Breast epithelium (tissue), 4 donors: ENCODE measurements at regions not wholly inside any gene's neighbourhood (a gene's known extent, or its start where the extent isn't known, plus 50 kb on each side); places are given as distances from the start of the nearest gene placed in this dataset.
"Not testable (repeated sequence)": the region's sequence is repeated elsewhere in the genome, so short reads cannot be mapped to it uniquely, and the experiment has no call there.

ENCODE experiments used
- DNase-seq, 2 donors: peaks; one replicate each; pipeline ENCODE4 v3.0.0-alpha.2; 2019; ENCODE audit warnings: low spot score in 2 of 2
- H3K27ac ChIP-seq, 2 donors: fragments of 200-600 bp; sonication (generic) in 1 of 2; one replicate each; pipeline ENCODE4 v1.5.1; 2016 to 2019; ENCODE audit warnings: mild to moderate bottlenecking in 1 of 2
- H3K27me3 ChIP-seq, 2 donors: fragments of 200-600 bp; sonication (generic) in 1 of 2; one replicate each; pipeline versions ENCODE4 v1.5.1 to v1.6.0; 2017 to 2019; ENCODE audit warnings: control low read depth in 1 of 2, mild to moderate bottlenecking in 1 of 2
- H3K36me3 ChIP-seq: fragments of 200-600 bp; one replicate; pipeline ENCODE4 v1.5.1; 2019
- H3K4me1 ChIP-seq, 2 donors: fragments of 200-600 bp; sonication (generic); one replicate each; pipeline ENCODE4 v1.5.1; 2016 to 2019; ENCODE audit warnings: control low read depth in 1 of 2
- H3K4me3 ChIP-seq, 3 donors: fragments of 200-600 bp; sonication (generic); 1 replicate in 2 of 3; 2 replicates in 1 of 3; pipeline ENCODE4 v1.5.1; 2016 to 2019; ENCODE audit warnings: mild to moderate bottlenecking in 3 of 3, moderate library complexity in 2 of 3
- H3K9me3 ChIP-seq, 2 donors: fragments of 200-600 bp; sonication (generic) in 1 of 2; one replicate each; pipeline ENCODE4 v1.5.1; 2016 to 2019; ENCODE audit warnings: control low read depth in 1 of 2
- POLR2A ChIP-seq: fragments of 450-650 bp; IDR thresholded peaks from one replicate; pipeline ENCODE4 v1.6.1; 2016; ENCODE audit warnings: antibody characterized with exemption, mild to moderate bottlenecking, moderate library complexity
- POLR2AphosphoS5 ChIP-seq, 3 donors: sonication (generic); formaldehyde crosslinking; IDR thresholded peaks; one replicate each; pipeline ENCODE4 v1.6.1; 2017; ENCODE audit warnings: antibody characterized with exemption in 3 of 3
- intact Hi-C: fragments of 100-400 bp; cut with DNase I; formaldehyde crosslinking; loops from one replicate; pipeline ENCODE4 v1.15.1; 2023; ENCODE audit warnings: low total_unique reads
- TF ChIP-seq, protein P1 (sequence below), 3 donors: fragments of 450-650 bp; IDR thresholded peaks; one replicate each; pipeline ENCODE4 v1.5.1; 2016 to 2017; ENCODE audit warnings: antibody characterized with exemption in 3 of 3, mild to moderate bottlenecking in 3 of 3, moderate library complexity in 3 of 3

DNA sequence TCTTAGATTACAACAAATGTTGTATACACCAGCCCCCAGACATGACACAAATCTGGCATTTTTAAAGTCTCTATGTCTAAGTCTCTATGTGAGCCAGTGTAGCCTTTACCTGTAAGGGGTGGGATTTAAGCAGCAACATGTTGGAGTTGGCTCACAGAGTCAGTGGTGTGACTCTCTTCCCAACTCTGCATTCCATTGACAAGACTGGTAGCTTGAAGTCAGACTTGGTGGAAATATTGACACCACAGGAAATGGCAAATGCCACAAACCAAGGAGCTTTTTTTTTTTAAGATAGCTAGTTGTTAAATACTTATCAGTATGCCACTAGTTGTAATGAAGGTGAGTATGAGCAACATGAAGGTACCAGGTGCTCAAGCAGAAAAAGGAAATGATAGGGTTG, 103.1 kb upstream of the SMLR1 start:
- H3K27ac ChIP-seq: no peak overlapping the region
- H3K27me3 ChIP-seq: no peaks in the 10 kb centered on the region
- no peak for TF ChIP-seq POLR2A
- TF ChIP-seq, protein P1, sequence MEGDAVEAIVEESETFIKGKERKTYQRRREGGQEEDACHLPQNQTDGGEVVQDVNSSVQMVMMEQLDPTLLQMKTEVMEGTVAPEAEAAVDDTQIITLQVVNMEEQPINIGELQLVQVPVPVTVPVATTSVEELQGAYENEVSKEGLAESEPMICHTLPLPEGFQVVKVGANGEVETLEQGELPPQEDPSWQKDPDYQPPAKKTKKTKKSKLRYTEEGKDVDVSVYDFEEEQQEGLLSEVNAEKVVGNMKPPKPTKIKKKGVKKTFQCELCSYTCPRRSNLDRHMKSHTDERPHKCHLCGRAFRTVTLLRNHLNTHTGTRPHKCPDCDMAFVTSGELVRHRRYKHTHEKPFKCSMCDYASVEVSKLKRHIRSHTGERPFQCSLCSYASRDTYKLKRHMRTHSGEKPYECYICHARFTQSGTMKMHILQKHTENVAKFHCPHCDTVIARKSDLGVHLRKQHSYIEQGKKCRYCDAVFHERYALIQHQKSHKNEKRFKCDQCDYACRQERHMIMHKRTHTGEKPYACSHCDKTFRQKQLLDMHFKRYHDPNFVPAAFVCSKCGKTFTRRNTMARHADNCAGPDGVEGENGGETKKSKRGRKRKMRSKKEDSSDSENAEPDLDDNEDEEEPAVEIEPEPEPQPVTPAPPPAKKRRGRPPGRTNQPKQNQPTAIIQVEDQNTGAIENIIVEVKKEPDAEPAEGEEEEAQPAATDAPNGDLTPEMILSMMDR (IDR thresholded peaks at IDR 0.05): no peak
- TF ChIP-seq POLR2AphosphoS5 (IDR thresholded peaks at IDR 0.05): no peak
- H3K36me3 ChIP-seq: no peaks in the 10 kb centered on the region
- no peak for DNase-seq
- H3K9me3 ChIP-seq: no peaks in the 10 kb centered on the region
- intact Hi-C loops: loop anchor here (5.0 kb wide), 1 partner anchor 1173 kb away; no protein-coding TSS in a partner anchor
- H3K4me3 ChIP-seq: no peak overlapping the region
- no peaks in the 10 kb centered on the region for H3K4me1 ChIP-seq

DNA sequence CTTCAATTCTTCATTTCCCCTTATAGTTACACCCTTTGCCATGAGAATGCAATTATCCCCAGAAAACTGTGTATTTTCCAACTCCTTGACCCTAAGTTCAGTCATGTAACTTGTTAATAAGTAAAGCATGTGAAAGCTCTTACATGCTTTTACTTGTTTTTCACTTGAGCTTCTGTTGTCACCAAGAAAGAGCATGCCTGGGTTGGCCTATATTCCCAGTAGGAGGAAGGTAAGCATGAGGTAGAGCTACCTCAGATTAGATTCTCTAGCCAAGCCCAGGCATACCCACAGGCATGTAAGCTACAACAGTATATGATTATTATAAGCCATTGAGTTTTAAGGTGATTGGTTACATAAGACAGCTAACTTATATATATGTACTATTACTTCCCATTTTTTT, 101.7 kb upstream of the SMLR1 start:
- H3K27ac ChIP-seq: no peak overlapping the region

DNA sequence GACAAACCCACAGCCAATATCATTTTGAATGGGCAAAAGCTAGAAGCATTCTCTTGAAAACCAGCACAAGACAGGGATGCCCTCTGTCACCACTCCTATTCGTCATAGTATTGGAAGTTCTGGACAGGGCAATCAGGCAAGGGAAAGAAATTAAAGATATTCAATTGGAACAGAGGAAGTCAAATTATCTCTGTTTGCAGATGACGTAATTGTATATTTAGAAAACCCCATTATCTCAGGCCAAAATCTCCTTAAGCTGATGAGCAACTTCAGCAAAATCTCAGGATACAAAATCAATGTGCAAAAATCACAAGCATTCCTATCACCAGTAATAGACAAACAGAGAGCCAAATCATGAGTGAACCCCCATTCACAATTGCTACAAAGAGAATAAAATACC, 99.1 kb upstream of the SMLR1 start:
- H3K9me3 ChIP-seq, intact Hi-C loops, H3K27me3 ChIP-seq, H3K36me3 ChIP-seq, H3K4me1 ChIP-seq, H3K27ac ChIP-seq, H3K4me3 ChIP-seq, DNase-seq: not testable (repeated sequence)

More for the DNA sequence above, 101.7 kb upstream of the SMLR1 start:
- H3K27me3 ChIP-seq: no peaks in the 10 kb centered on the region
- intact Hi-C loops: no loop called here
- no peak for TF ChIP-seq POLR2AphosphoS5 (IDR thresholded peaks at IDR 0.05)
- TF ChIP-seq, protein P1 (IDR thresholded peaks at IDR 0.05): no peak
- no peak for TF ChIP-seq POLR2A
- no peak overlapping the region for H3K4me3 ChIP-seq
- no peak for DNase-seq
- no peaks in the 10 kb centered on the region for H3K36me3 ChIP-seq
- H3K9me3 ChIP-seq: no peaks in the 10 kb centered on the region
- no peaks in the 10 kb centered on the region for H3K4me1 ChIP-seq

DNA sequence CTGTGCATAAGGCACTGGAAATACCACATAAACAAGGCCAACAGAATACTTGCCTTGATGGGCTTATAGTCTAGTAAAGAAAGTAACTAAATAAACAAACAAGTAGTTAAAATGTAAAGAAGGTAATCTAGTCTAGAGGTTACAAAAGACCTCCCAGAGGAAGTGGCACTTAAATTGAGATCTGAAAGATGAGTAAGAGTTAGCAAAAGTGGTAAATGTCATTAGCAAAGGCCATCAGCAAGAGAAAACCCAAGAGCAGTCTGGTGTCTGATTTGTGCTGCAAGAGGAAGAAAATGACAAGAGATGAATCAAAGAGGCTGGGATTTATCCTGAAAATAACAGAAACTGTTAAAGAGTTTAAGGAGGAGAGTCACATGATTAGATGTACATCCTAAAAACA, 96.6 kb upstream of the SMLR1 start:
- Histone ChIP-seq H3K9me3 (no peaks in the 10 kb centered on the region), H3K36me3 (no peaks in the 10 kb centered on the region), H3K27ac (no peak overlapping the region), H3K4me3 (no peak overlapping the region), H3K27me3 (no peaks in the 10 kb centered on the region), H3K4me1 (no peaks in the 10 kb centered on the region)
- TF ChIP-seq, protein P1 (IDR thresholded peaks at IDR 0.05): no peak
- no peak for TF ChIP-seq POLR2A
- intact Hi-C loops: no loop called here
- no peak for DNase-seq

DNA sequence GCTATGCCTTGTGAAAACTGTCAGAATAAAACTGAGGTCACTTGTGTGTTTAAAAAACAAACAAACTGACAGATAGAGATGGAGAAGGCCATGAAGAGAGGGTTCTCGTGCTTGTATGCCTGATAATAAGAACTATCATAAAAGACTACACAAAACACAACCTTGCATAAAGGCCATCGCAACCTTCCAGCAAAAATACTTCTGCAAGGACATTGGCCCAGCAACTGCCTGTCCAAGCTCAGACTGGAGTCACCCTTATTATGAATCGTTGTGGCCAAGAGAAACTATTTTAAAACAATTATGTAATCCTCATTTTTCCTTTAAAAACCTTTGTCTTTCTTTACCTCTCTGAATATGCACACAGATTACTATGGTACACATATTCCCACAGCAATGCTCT, 93.0 kb upstream of the SMLR1 start:
- Histone ChIP-seq H3K9me3 (no peaks in the 10 kb centered on the region), H3K27me3 (no peaks in the 10 kb centered on the region), H3K4me3 (no peak overlapping the region), H3K36me3 (no peaks in the 10 kb centered on the region), H3K27ac (no peak overlapping the region), H3K4me1 (no peaks in the 10 kb centered on the region)
- no peak for DNase-seq
- intact Hi-C loops: no loop called here
- TF ChIP-seq POLR2A (no peak), POLR2AphosphoS5 (IDR thresholded peaks at IDR 0.05) (no peak)
- TF ChIP-seq, protein P1 (IDR thresholded peaks at IDR 0.05): no peak

DNA sequence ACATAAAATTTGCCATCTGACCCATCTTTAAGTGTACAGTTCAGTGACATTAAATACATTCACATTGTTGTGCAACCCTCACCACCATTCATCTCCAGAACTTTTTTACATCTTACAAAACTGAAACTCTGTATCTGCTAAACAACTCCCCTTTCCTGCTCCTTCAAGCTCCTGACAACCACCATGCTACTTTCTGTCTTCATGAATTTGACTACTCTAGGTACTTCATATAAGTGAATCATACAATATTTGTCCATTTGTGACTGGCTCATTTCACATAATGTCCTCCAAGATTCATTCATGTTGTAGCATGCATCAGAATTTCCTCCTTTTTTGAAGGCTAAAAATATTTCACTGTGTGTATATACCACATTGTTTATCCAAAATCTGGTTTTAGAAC, 86.9 kb upstream of the SMLR1 start:
- no peak for DNase-seq
- no peak overlapping the region for H3K27ac ChIP-seq
- intact Hi-C loops: no loop called here
- no peaks in the 10 kb centered on the region for H3K9me3 ChIP-seq
- no peaks in the 10 kb centered on the region for H3K36me3 ChIP-seq
- no peaks in the 10 kb centered on the region for H3K27me3 ChIP-seq
- no peak for TF ChIP-seq POLR2AphosphoS5 (IDR thresholded peaks at IDR 0.05)
- no peak for TF ChIP-seq POLR2A
- H3K4me1 ChIP-seq: no peaks in the 10 kb centered on the region
- no peak overlapping the region for H3K4me3 ChIP-seq
